ENCODE measurements at regions not wholly inside any gene's neighbourhood (a gene's known extent, or its start where the extent isn't known, plus 50 kb on each side); places are given as distances from the start of the nearest gene placed in this dataset.

DNA sequence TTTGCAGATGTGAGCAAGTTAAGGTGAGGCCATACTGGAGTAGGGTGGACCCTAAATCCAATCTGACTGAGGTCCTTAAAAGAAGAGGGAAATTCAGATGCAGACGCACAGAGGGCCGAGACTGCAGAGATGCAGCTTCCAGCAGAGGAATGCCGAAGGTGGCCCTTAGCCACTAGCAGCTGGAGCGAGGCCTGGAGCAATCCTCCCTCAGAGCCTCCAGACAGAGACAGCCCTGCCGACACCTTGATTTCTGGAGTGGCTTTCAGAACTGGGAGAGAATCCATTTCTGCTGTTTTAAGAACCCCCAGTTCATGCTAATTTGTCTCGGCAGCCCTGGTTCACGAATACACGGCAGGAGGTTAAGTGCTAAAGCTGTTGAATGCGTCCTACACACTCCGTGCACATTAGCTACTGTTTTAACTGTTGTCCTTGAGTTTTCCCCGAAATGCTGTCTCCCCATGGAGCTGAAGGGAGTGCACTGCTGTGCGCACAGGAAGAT lies 135.5 kb downstream of the IRF8 start:
- no peaks in the 10 kb centered on the region for H3K4me1 ChIP-seq (ENCODE audit: low read length)
- no peak overlapping the region for H3K4me3 ChIP-seq (ENCODE audit: low read length)
- H3K27ac ChIP-seq (ENCODE audit: low read length): no peak overlapping the region
- H3K27me3 ChIP-seq (ENCODE audit: low read length): no peaks in the 10 kb centered on the region
- no peak overlapping the region for H3K4me2 ChIP-seq (ENCODE audit: low read depth, low read length, poor library complexity, severe bottlenecking)
- no peak overlapping the region for H2AFZ ChIP-seq (ENCODE audit: low read length)
- H3K36me3 ChIP-seq (ENCODE audit: insufficient read depth, low read length): no peaks in the 10 kb centered on the region
- no peaks in the 10 kb centered on the region for H4K20me1 ChIP-seq (ENCODE audit: insufficient read depth, low read depth, low read length)
- H3K79me2 ChIP-seq (ENCODE audit: low read length): no peaks in the 10 kb centered on the region
- DNase-seq: no peak
- H3K9me2 ChIP-seq (replicated peaks; ENCODE audit: insufficient read depth, low read length): no peaks in the 10 kb centered on the region
- H3K9me3 ChIP-seq (ENCODE audit: low read length): no peaks in the 10 kb centered on the region
- no peak overlapping the region for H3K9ac ChIP-seq (ENCODE audit: low read length)

DNA sequence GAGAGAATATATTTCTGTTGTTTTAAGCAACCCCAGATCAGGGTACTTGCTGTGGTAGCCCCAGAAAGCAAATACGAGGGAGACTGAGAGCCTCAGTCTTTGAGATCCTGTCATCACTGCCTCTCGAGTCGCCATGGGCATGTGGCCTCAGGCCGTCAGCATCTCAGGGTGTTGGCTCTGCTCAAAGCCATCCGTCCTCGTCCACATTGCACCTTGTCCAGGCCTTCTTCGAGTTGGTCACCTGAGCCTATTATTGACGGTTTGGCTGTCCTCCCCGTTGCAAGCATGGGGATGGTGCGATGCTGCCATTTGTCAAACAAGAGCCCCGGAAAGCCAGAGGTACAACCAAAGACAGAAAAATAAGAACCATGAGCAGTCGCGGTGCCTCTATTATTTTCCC lies 136.9 kb downstream of the IRF8 start:
- Histone ChIP-seq H3K36me3 (ENCODE audit: insufficient read depth, low read length) (no peaks in the 10 kb centered on the region), H3K4me1 (ENCODE audit: low read length) (no peaks in the 10 kb centered on the region), H3K79me2 (ENCODE audit: low read length) (no peaks in the 10 kb centered on the region), H3K9me3 (ENCODE audit: low read length) (no peaks in the 10 kb centered on the region), H2AFZ (ENCODE audit: low read length) (no peak overlapping the region), H3K9ac (ENCODE audit: low read length) (no peak overlapping the region), H3K27ac (ENCODE audit: low read length) (no peak overlapping the region), H3K27me3 (ENCODE audit: low read length) (no peaks in the 10 kb centered on the region), H3K4me3 (ENCODE audit: low read length) (no peak overlapping the region), H3K4me2 (ENCODE audit: low read depth, low read length, poor library complexity, severe bottlenecking) (no peak overlapping the region), H3K9me2 (replicated peaks; ENCODE audit: insufficient read depth, low read length) (no peaks in the 10 kb centered on the region), H4K20me1 (ENCODE audit: insufficient read depth, low read depth, low read length) (no peaks in the 10 kb centered on the region)
- no peak for DNase-seq

DNA sequence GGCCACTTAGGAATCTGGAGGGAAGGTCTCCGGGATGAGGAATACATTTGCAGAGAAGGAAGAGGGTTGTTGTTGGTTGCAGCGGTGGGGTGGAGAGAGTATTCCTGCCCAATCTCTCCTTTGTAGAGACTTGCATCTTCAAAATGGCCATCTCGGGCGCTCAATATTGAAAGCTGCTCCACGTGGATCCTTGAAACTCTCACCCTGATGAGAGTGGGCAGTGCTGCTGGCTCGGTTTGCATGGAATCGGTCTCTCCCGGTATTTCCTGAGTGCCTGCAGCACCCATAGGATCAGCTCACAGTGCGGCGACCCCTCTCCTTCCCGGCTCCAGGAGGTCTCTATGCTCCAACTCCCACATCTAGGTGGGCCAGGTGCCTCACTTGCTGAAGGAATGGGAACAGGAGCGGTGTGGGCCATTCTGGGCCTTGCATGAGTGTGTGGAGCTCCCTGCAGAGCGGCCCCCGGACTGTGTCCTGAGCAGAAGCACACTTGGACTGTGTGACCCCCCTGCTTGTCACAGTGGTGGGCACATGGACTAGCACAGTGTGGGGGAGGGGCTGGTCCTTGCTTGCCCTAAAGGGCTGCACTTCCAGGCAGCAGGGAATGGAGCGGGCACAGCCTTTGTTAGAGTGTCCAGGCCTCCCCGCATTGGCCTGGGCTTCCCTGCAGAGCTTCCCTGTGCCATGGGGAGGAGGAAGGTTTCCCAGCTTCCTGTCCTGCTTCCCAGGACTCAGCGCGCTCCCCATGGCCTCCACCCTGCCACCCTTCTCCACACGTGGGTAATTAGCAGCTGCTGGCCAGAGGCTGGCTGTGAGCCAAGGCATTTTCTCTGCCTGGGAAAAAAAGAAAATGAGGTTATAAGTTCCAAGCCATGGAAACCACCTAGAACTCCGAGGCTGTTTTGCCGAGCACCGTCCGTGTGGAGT lies 139.3 kb downstream of the IRF8 start:
- Histone ChIP-seq H3K79me2 (ENCODE audit: low read length) (no peaks in the 10 kb centered on the region), H3K9me3 (ENCODE audit: low read length) (no peaks in the 10 kb centered on the region), H4K20me1 (ENCODE audit: insufficient read depth, low read depth, low read length) (no peaks in the 10 kb centered on the region), H3K36me3 (ENCODE audit: insufficient read depth, low read length) (no peaks in the 10 kb centered on the region), H3K27ac (ENCODE audit: low read length) (no peak overlapping the region), H3K9me2 (replicated peaks; ENCODE audit: insufficient read depth, low read length) (no peaks in the 10 kb centered on the region), H2AFZ (ENCODE audit: low read length) (no peak overlapping the region), H3K9ac (ENCODE audit: low read length) (no peak overlapping the region), H3K4me2 (ENCODE audit: low read depth, low read length, poor library complexity, severe bottlenecking) (no peak overlapping the region), H3K4me3 (ENCODE audit: low read length) (no peak overlapping the region), H3K27me3 (ENCODE audit: low read length) (no peaks in the 10 kb centered on the region), H3K4me1 (ENCODE audit: low read length) (no peaks in the 10 kb centered on the region)
- DNase-seq: no peak

DNA sequence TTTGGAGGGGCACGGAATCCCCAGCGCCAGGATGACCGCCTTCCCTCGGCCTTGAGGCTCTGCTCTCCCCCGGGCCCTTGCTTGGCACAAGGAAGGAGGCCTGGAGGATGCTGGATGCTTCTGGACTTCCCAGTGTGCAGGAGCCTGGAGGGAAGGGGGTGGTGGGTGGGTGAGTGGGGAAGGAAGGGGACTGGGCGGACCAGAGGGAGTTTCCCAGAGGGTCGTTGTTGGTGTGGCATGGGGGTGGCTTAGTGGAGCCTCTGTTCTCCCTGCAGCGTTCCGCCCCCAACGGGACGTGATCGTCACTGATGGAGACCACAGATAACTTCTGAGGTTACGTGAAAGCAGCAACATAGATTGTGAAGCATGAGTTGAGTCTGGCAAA lies 140.0 kb downstream of the IRF8 start:
- no peaks in the 10 kb centered on the region for H4K20me1 ChIP-seq (ENCODE audit: insufficient read depth, low read depth, low read length)
- DNase-seq: no peak

DNA sequence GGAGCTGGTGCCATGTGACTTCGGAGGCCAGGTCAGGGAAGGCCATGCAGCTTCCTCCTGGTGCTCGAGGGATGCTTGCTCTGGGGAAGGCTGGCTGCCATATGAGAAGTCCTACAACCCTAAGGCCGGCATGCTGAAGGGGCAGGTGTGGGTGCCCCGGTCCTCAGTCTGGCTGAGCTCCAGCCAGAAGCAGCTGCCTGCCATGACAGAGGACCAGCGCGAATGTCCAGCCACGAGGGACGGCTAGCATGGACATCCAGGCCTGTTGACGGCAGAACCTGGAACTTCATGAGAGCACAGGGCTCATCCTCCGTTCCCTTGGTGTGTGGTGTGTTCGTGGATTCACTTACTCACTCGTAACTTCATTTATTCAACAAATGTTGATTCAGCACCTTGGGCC lies 140.6 kb downstream of the IRF8 start:
- no peak overlapping the region for H3K9ac ChIP-seq (ENCODE audit: low read length)
- H3K27ac ChIP-seq (ENCODE audit: low read length): no peak overlapping the region
- H3K9me2 ChIP-seq (replicated peaks; ENCODE audit: insufficient read depth, low read length): no peaks in the 10 kb centered on the region
- DNase-seq: no peak
- no peaks in the 10 kb centered on the region for H3K9me3 ChIP-seq (ENCODE audit: low read length)
- H3K4me3 ChIP-seq (ENCODE audit: low read length): no peak overlapping the region
- no peaks in the 10 kb centered on the region for H3K4me1 ChIP-seq (ENCODE audit: low read length)
- no peaks in the 10 kb centered on the region for H4K20me1 ChIP-seq (ENCODE audit: insufficient read depth, low read depth, low read length)
- H3K79me2 ChIP-seq (ENCODE audit: low read length): no peaks in the 10 kb centered on the region
- H3K4me2 ChIP-seq (ENCODE audit: low read depth, low read length, poor library complexity, severe bottlenecking): no peak overlapping the region
- no peaks in the 10 kb centered on the region for H3K36me3 ChIP-seq (ENCODE audit: insufficient read depth, low read length)
- H2AFZ ChIP-seq (ENCODE audit: low read length): no peak overlapping the region
- no peaks in the 10 kb centered on the region; the same call in 1 of the 2 replicates for H3K27me3 ChIP-seq (ENCODE audit: low read length)

More for the DNA sequence above, 140.0 kb downstream of the IRF8 start:
- H3K9me3 ChIP-seq (ENCODE audit: low read length): no peaks in the 10 kb centered on the region
- no peaks in the 10 kb centered on the region; the same call in 1 of the 2 replicates for H3K27me3 ChIP-seq (ENCODE audit: low read length)
- H3K9ac ChIP-seq (ENCODE audit: low read length): no peak overlapping the region
- no peak overlapping the region for H3K27ac ChIP-seq (ENCODE audit: low read length)
- H3K4me3 ChIP-seq (ENCODE audit: low read length): no peak overlapping the region
- no peaks in the 10 kb centered on the region for H3K9me2 ChIP-seq (replicated peaks; ENCODE audit: insufficient read depth, low read length)
- H2AFZ ChIP-seq (ENCODE audit: low read length): no peak overlapping the region
- no peaks in the 10 kb centered on the region for H3K4me1 ChIP-seq (ENCODE audit: low read length)
- no peaks in the 10 kb centered on the region for H3K36me3 ChIP-seq (ENCODE audit: insufficient read depth, low read length)
- no peaks in the 10 kb centered on the region for H3K79me2 ChIP-seq (ENCODE audit: low read length)
- no peak overlapping the region for H3K4me2 ChIP-seq (ENCODE audit: low read depth, low read length, poor library complexity, severe bottlenecking)

DNA sequence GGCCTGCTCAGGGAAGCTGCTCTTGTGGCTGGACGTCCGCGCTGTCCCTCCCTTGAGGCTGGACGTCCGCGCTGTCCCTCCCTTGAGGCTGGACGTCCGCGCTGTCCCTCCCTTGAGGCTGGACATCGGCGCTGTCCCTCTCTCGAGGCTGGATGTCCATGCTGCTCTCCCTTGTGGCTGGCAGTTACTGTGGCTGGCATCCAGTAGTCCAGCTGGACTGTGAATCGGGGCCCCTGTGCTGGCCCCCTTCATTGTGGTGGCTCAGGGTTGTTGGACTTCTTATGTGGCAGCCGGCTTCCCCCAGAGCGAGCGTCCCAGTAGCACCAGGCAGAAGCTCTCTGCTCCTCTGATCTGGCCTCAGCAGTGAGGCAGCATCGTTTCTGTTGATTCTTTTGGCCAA lies 141.5 kb downstream of the IRF8 start:
- Histone ChIP-seq H3K9me2 (replicated peaks; ENCODE audit: insufficient read depth, low read length) (no peaks in the 10 kb centered on the region), H3K4me1 (ENCODE audit: low read length) (no peaks in the 10 kb centered on the region), H3K27me3 (ENCODE audit: low read length) (no peaks in the 10 kb centered on the region; the same call in 1 of the 2 replicates), H3K36me3 (ENCODE audit: insufficient read depth, low read length) (no peaks in the 10 kb centered on the region), H3K79me2 (ENCODE audit: low read length) (no peaks in the 10 kb centered on the region), H2AFZ (ENCODE audit: low read length) (no peak overlapping the region), H3K27ac (ENCODE audit: low read length) (no peak overlapping the region), H3K4me3 (ENCODE audit: low read length) (no peak overlapping the region), H4K20me1 (ENCODE audit: insufficient read depth, low read depth, low read length) (no peaks in the 10 kb centered on the region), H3K9ac (ENCODE audit: low read length) (no peak overlapping the region), H3K9me3 (ENCODE audit: low read length) (no peaks in the 10 kb centered on the region), H3K4me2 (ENCODE audit: low read depth, low read length, poor library complexity, severe bottlenecking) (no peak overlapping the region)
- no peak for DNase-seq

DNA sequence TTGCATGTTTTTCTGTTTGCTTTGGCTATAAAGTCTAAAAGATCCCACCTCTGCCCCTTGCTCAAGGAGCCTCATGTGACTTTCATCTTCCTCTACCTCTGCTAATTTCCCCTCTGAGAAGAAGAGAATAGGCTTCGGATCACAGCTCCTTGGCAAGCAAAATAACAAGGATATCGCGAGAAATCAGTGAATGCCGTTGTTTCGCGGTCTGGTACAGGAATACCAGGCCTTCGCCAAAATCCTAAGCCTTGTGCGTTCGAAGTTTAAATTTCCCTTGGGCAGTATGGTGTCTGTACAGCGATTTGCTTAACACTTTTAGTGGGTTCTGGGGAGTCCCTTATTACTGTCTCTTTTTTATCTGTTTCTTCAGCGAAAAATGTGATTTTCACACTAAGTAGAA lies 142.3 kb downstream of the IRF8 start:
- H3K9me3 ChIP-seq (ENCODE audit: low read length): no peaks in the 10 kb centered on the region
- no peaks in the 10 kb centered on the region for H3K79me2 ChIP-seq (ENCODE audit: low read length)
- H3K27ac ChIP-seq (ENCODE audit: low read length): no peak overlapping the region
- H3K4me2 ChIP-seq (ENCODE audit: low read depth, low read length, poor library complexity, severe bottlenecking): no peak overlapping the region
- no peaks in the 10 kb centered on the region for H3K9me2 ChIP-seq (replicated peaks; ENCODE audit: insufficient read depth, low read length)
- no peaks in the 10 kb centered on the region for H4K20me1 ChIP-seq (ENCODE audit: insufficient read depth, low read depth, low read length)
- H3K4me1 ChIP-seq (ENCODE audit: low read length): no peaks in the 10 kb centered on the region
- no peaks in the 10 kb centered on the region; the same call in 1 of the 2 replicates for H3K27me3 ChIP-seq (ENCODE audit: low read length)
- H2AFZ ChIP-seq (ENCODE audit: low read length): no peak overlapping the region
- no peak overlapping the region for H3K9ac ChIP-seq (ENCODE audit: low read length)
- no peaks in the 10 kb centered on the region for H3K36me3 ChIP-seq (ENCODE audit: insufficient read depth, low read length)
- no peak for DNase-seq
- H3K4me3 ChIP-seq (ENCODE audit: low read length): no peak overlapping the region

DNA sequence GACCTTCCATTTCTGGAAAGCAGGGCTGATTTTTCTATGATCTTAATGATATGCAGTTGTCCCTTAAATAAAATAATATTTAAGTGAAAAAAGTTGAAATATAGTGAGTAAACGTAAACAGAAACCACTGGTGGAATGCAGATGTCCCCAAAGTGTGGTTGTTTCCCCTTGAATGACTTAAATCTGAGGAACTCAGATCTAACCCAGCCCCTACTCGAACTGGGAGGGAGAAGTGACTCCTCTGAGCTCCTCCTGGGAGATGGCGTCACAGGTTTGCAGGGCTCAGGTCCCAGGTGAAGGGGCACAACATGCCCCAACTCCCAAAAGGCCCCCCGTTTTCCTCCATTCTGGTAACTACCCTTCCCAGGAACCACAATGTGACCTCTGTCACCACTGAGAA lies 142.8 kb downstream of the IRF8 start:
- Histone ChIP-seq H3K27ac (ENCODE audit: low read length) (no peak overlapping the region), H3K4me2 (ENCODE audit: low read depth, low read length, poor library complexity, severe bottlenecking) (no peak overlapping the region), H3K4me1 (ENCODE audit: low read length) (no peaks in the 10 kb centered on the region), H3K9me3 (ENCODE audit: low read length) (no peaks in the 10 kb centered on the region), H3K79me2 (ENCODE audit: low read length) (no peaks in the 10 kb centered on the region), H3K9me2 (replicated peaks; ENCODE audit: insufficient read depth, low read length) (no peaks in the 10 kb centered on the region), H3K36me3 (ENCODE audit: insufficient read depth, low read length) (no peaks in the 10 kb centered on the region), H3K27me3 (ENCODE audit: low read length) (no peaks in the 10 kb centered on the region; the same call in 1 of the 2 replicates), H3K9ac (ENCODE audit: low read length) (no peak overlapping the region), H2AFZ (ENCODE audit: low read length) (no peak overlapping the region), H3K4me3 (ENCODE audit: low read length) (no peak overlapping the region), H4K20me1 (ENCODE audit: insufficient read depth, low read depth, low read length) (no peaks in the 10 kb centered on the region)
- no peak for DNase-seq
